HEK293T (cell line): ENCODE measurements at regions not wholly inside any gene's neighbourhood (a gene's known extent, or its start where the extent isn't known, plus 50 kb on each side); places are given as distances from the start of the nearest gene placed in this dataset.

Source experiments
- CTCF ChIA-PET: fragments of 350-600 bp; formaldehyde crosslinking; extraction: SDS; loops from one replicate; lab custom pipeline; 2021; ENCODE audit warnings: antibody characterized with exemption, inconsistent platforms; lab: Yijun Ruan, JAX
- POLR2A ChIA-PET: fragments of 350-600 bp; formaldehyde crosslinking; extraction: SDS; loops from one replicate; lab custom pipeline; 2020; ENCODE audit warnings: antibody characterized with exemption, inconsistent platforms; lab: Yijun Ruan, JAX
- DNase-seq: peaks from one replicate; pipeline ENCODE4 v3.0.0; 2012; ENCODE audit warnings: mixed read lengths; ENCODE audit errors: extremely low spot score
- ARNT ChIP-seq: fragments of 450-650 bp; IDR thresholded peaks from 2 replicates; pipeline ENCODE4 v1.6.1; 2017; ENCODE audit warnings: mild to moderate bottlenecking
- BHLHE40 ChIP-seq: fragments of 450-650 bp; IDR thresholded peaks from 2 replicates; pipeline ENCODE4 v1.6.1; 2016; ENCODE audit warnings: mild to moderate bottlenecking, moderate library complexity, borderline replicate concordance
- CTBP1 ChIP-seq: fragments of 450-650 bp; IDR thresholded peaks from 2 replicates; pipeline ENCODE4 v1.6.1; 2016; ENCODE audit warnings: borderline replicate concordance
- ELF4 ChIP-seq: fragments of 450-650 bp; IDR thresholded peaks from 2 replicates; pipeline ENCODE4 v1.6.1; 2017; ENCODE audit warnings: antibody characterized with exemption
- FOXA1 ChIP-seq: fragments of 450-650 bp; IDR thresholded peaks from 2 replicates; pipeline ENCODE4 v1.6.1; 2016; ENCODE audit warnings: mild to moderate bottlenecking
- FOXK2 ChIP-seq: fragments of 450-650 bp; IDR thresholded peaks from 2 replicates; pipeline ENCODE4 v1.6.1; 2016; ENCODE audit warnings: mild to moderate bottlenecking
- FOXM1 ChIP-seq: fragments of 450-650 bp; IDR thresholded peaks from 2 replicates; pipeline ENCODE4 v1.6.1; 2017; ENCODE audit warnings: mild to moderate bottlenecking, borderline replicate concordance
- HDGF ChIP-seq: fragments of 450-650 bp; IDR thresholded peaks from 2 replicates; pipeline ENCODE4 v1.6.1; 2017; ENCODE audit warnings: antibody characterized with exemption, borderline replicate concordance
- L3MBTL2 ChIP-seq: fragments of 450-650 bp; conservative IDR thresholded peaks from 2 replicates; pipeline ENCODE4 v1.6.1; 2016; ENCODE audit warnings: mild to moderate bottlenecking
- LEF1 ChIP-seq: fragments of 450-650 bp; IDR thresholded peaks from 2 replicates; pipeline ENCODE4 v1.6.1; 2017; ENCODE audit warnings: mild to moderate bottlenecking, borderline replicate concordance
- NFRKB ChIP-seq: fragments of 450-650 bp; IDR thresholded peaks from 2 replicates; pipeline ENCODE4 v1.6.1; 2016; ENCODE audit warnings: mild to moderate bottlenecking, moderate library complexity
- SP1 ChIP-seq: fragments of 450-650 bp; IDR thresholded peaks from 2 replicates; pipeline ENCODE4 v1.6.1; 2017
- SUZ12 ChIP-seq: fragments of 450-650 bp; IDR thresholded peaks from 2 replicates; pipeline ENCODE4 v1.6.1; 2016; ENCODE audit warnings: mild to moderate bottlenecking
- TARDBP ChIP-seq: fragments of 450-650 bp; IDR thresholded peaks from 2 replicates; pipeline ENCODE4 v1.6.1; 2016
- ZNF384 ChIP-seq: fragments of 450-650 bp; IDR thresholded peaks from 2 replicates; pipeline ENCODE4 v1.6.1; 2016
- TF ChIP-seq, protein P1 (sequence below): fragments of 450-650 bp; IDR thresholded peaks from 2 replicates; pipeline ENCODE4 v1.6.1; 2016

DNA sequence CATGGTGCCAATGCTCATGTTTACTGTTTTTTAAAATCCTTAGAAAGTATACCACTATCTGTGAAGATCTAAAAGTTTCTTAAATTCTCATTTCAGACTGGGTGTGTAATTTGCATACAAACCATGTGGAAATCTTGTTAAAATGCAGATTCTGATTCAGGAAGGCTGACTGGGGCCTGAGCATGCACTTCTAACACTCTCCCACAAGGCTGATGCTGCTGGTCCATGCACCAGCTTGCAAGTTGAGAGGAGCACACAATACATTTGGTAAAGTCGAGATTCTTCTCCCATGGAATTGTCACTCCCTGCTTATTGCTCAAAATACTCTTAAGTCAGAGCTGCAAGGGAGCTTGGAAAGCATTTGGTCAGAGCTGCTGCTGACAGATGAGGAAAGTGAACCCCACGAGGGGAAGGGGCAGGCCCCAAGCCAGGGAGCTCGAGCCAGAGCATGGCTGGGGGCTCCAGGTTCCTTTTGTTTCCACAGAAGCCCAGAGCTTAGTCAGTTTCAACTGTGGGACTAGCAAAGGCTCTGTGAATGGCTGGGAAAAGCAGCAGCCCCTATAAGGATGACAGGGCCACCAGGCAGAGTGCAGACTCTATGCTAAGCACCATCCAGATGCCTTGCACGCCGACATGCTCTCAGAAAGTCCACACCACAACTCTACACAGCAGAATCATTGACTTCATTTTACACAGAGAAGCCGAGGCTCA, 93.5 kb upstream of the HAND1 start:
- POLR2A ChIA-PET = interaction anchor here (0.7 to 1.6 kb wide), 3 partner anchors 34 to 87 kb away, joined by 3 read pairs; no protein-coding TSS in a partner anchor
- CTCF ChIA-PET = interaction anchor here (0.7 to 1.8 kb wide), 2 partner anchors 51 to 55 kb away, joined by 3 to 4 read pairs; no protein-coding TSS in a partner anchor
- TF ChIP-seq FOXK2 (no peak), ZNF384 (no peak)
- no peak for DNase-seq

DNA sequence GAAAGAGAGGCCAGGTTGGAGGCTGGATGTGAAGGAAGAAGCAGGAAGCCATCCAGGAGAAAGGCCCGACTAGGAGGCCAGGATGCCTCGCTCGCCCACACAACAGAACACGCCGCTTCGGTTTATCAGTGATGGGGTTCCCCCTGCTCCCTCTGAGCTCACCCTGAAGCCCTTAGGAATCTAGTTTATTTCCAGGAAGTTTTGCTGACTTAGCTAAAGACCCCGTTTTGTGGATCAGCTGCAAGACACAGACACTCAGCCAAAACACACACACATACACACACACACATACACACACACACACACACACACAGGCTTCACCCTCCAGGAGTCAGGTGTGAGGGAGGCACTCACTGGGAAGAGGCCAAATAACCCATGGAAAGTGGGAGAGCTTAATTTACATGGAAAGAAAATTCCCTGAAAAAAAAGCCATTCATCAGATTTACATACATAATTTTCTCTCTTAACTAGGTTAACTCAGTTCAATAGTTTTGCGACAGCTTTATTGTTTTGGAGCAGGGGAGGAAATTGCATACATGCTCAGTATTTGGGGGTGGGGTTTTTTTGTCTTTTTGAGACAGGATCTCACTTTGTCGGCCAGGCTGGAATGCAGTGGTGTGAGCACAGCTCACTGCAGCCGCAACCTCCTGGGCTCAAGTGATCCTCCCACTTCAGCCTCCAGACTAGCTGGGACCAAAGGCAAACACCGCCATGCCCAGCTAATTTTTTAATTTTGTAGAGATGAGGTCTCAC, 92.7 kb upstream of the HAND1 start:
- no peak for DNase-seq
- ChIA-PET POLR2A (interaction anchor here (0.7 to 1.6 kb wide), 3 partner anchors 33 to 86 kb away, joined by 3 read pairs; no protein-coding TSS in a partner anchor), CTCF (interaction anchor here (0.6 to 0.9 kb wide), 3 partner anchors 54 to 103 kb away, joined by 3 to 5 read pairs (median 3); no protein-coding TSS in a partner anchor)
- TF ChIP-seq HDGF = no peak

DNA sequence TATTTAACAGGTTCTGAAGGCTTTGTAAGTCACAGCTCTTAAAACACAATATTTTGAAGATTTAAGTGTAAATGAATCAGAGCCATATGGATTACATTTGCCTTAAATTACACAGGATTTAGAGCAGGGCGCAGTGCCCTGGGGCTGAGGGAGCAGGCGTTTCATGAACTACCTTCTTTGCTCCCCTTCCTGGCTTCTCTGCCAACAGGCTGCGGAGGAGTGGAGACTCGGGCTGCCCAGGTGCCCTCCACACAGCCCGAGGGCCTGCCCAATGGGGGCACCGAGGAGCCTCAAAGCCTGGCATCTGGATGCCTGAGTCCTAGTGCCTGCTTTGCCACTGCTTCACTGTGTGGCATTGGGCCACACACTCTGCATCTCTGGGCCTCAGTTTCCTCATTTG, 90.6 kb upstream of the HAND1 start:
- TF ChIP-seq TARDBP (no peak), ELF4 (no peak), LEF1 (no peak), L3MBTL2 (no peak), FOXM1 (no peak), NFRKB (no peak), HDGF (no peak), BHLHE40 (no peak), ZNF384 (no peak), FOXA1 (no peak), FOXK2 (no peak), SUZ12 (no peak), CTBP1 (no peak), SP1 (no peak), ARNT (no peak)
- TF ChIP-seq, protein P1, sequence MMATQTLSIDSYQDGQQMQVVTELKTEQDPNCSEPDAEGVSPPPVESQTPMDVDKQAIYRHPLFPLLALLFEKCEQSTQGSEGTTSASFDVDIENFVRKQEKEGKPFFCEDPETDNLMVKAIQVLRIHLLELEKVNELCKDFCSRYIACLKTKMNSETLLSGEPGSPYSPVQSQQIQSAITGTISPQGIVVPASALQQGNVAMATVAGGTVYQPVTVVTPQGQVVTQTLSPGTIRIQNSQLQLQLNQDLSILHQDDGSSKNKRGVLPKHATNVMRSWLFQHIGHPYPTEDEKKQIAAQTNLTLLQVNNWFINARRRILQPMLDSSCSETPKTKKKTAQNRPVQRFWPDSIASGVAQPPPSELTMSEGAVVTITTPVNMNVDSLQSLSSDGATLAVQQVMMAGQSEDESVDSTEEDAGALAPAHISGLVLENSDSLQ = no peak

DNA sequence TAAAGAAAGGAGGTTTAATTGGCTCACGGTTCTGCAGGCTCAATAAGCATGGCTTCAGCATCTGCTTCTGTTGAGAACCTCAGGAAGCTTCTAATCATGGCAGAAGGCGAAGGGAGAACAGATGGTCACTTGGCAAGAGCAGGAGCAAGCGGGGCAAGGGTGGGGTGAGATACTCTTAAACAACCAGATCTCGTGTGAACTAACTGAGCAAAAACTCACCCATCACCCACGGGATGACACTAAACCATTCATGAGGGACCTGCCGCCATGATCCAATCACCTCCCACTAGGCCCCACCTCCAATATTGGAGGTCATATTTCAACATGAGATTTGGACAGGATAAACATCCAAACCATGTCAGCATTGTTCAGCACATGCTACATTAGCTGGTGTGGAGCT, 89.1 kb upstream of the HAND1 start:
- DNase-seq = no peak
- TF ChIP-seq FOXK2 = no peak
- TF ChIP-seq TARDBP = no peak
- TF ChIP-seq CTBP1 = no peak
- TF ChIP-seq BHLHE40 = no peak
- TF ChIP-seq, protein P1 = no peak
- no peak for TF ChIP-seq ELF4
- no peak for TF ChIP-seq ZNF384
- TF ChIP-seq ARNT = no peak
- no peak for TF ChIP-seq FOXA1
- no peak for TF ChIP-seq NFRKB
- no peak for TF ChIP-seq LEF1
- TF ChIP-seq SUZ12 = no peak
- TF ChIP-seq FOXM1 = no peak
- TF ChIP-seq SP1 = no peak
- no peak for TF ChIP-seq HDGF
- TF ChIP-seq L3MBTL2 = no peak
- ChIA-PET CTCF (interaction anchor here (0.7 to 1.1 kb wide), 2 partner anchors 9 to 42 kb away, joined by 3 to 6 read pairs; no protein-coding TSS in a partner anchor), POLR2A (no interaction called here)

More for the DNA sequence above, 90.6 kb upstream of the HAND1 start:
- ChIA-PET POLR2A (no interaction called here), CTCF (no interaction called here)
- DNase-seq = no peak

DNA sequence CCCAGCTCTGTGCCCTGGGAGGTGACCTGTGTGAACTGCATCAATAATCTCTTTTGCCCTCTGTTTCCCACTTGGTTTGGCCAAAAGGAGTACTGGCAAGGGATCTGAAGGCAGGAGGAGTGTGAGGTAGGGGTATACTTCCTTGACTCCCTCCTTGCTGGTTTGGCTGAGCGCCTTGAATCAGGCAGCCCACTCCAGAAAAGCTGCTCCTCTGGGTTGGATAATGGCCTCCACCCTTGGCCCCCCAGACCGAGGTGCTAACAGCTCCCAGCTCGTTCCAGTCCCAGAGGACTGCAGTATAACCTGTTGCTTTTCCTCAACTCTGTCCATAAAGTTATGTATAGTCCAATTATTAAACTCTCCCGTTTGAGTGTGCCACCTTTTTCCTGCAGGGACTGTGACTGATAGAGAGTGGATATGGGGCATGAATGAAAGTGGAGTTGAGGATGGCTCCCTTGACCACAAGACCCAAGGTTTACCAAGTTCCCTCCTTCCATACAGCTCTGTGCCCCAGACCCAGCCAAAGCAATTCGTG, 88.2 kb upstream of the HAND1 start:
- no peak for DNase-seq

More for the DNA sequence above, 88.2 kb upstream of the HAND1 start:
- POLR2A ChIA-PET = interaction anchor here (1.1 kb wide), 1 partner anchor 11 kb away, joined by 3 read pairs; no protein-coding TSS in a partner anchor
- TF ChIP-seq, protein P1 = no peak
- TF ChIP-seq SP1 (no peak), ELF4 (no peak), L3MBTL2 (no peak), ARNT (no peak), NFRKB (no peak), LEF1 (no peak), ZNF384 (no peak), FOXM1 (no peak), FOXK2 (no peak), TARDBP (no peak), HDGF (no peak), SUZ12 (no peak), BHLHE40 (no peak)
- CTCF ChIA-PET = interaction anchor here (0.7 kb wide), 1 partner anchor 43 kb away, joined by 3 read pairs; no protein-coding TSS in a partner anchor
